HEK293T (cell line): ENCODE measurements at regions not wholly inside any gene's neighbourhood (a gene's known extent, or its start where the extent isn't known, plus 50 kb on each side); places are given as distances from the start of the nearest gene placed in this dataset.

Source experiments
- ARNT ChIP-seq: fragments of 450-650 bp; IDR thresholded peaks from 2 replicates; pipeline ENCODE4 v1.6.1; 2017; ENCODE audit warnings: mild to moderate bottlenecking
- BHLHE40 ChIP-seq: fragments of 450-650 bp; IDR thresholded peaks from 2 replicates; pipeline ENCODE4 v1.6.1; 2016; ENCODE audit warnings: mild to moderate bottlenecking, moderate library complexity, borderline replicate concordance
- ELF4 ChIP-seq: fragments of 450-650 bp; IDR thresholded peaks from 2 replicates; pipeline ENCODE4 v1.6.1; 2017; ENCODE audit warnings: antibody characterized with exemption
- FOXA1 ChIP-seq: fragments of 450-650 bp; IDR thresholded peaks from 2 replicates; pipeline ENCODE4 v1.6.1; 2016; ENCODE audit warnings: mild to moderate bottlenecking
- FOXK2 ChIP-seq: fragments of 450-650 bp; IDR thresholded peaks from 2 replicates; pipeline ENCODE4 v1.6.1; 2016; ENCODE audit warnings: mild to moderate bottlenecking
- FOXM1 ChIP-seq: fragments of 450-650 bp; IDR thresholded peaks from 2 replicates; pipeline ENCODE4 v1.6.1; 2017; ENCODE audit warnings: mild to moderate bottlenecking, borderline replicate concordance
- HDGF ChIP-seq: fragments of 450-650 bp; IDR thresholded peaks from 2 replicates; pipeline ENCODE4 v1.6.1; 2017; ENCODE audit warnings: antibody characterized with exemption, borderline replicate concordance
- LEF1 ChIP-seq: fragments of 450-650 bp; IDR thresholded peaks from 2 replicates; pipeline ENCODE4 v1.6.1; 2017; ENCODE audit warnings: mild to moderate bottlenecking, borderline replicate concordance
- NFRKB ChIP-seq: fragments of 450-650 bp; IDR thresholded peaks from 2 replicates; pipeline ENCODE4 v1.6.1; 2016; ENCODE audit warnings: mild to moderate bottlenecking, moderate library complexity
- SP1 ChIP-seq: fragments of 450-650 bp; IDR thresholded peaks from 2 replicates; pipeline ENCODE4 v1.6.1; 2017
- SUZ12 ChIP-seq: fragments of 450-650 bp; IDR thresholded peaks from 2 replicates; pipeline ENCODE4 v1.6.1; 2016; ENCODE audit warnings: mild to moderate bottlenecking
- TARDBP ChIP-seq: fragments of 450-650 bp; IDR thresholded peaks from 2 replicates; pipeline ENCODE4 v1.6.1; 2016
- ZNF384 ChIP-seq: fragments of 450-650 bp; IDR thresholded peaks from 2 replicates; pipeline ENCODE4 v1.6.1; 2016
- TF ChIP-seq, protein P1 (sequence below): fragments of 450-650 bp; IDR thresholded peaks from 2 replicates; pipeline ENCODE4 v1.6.1; 2016

DNA sequence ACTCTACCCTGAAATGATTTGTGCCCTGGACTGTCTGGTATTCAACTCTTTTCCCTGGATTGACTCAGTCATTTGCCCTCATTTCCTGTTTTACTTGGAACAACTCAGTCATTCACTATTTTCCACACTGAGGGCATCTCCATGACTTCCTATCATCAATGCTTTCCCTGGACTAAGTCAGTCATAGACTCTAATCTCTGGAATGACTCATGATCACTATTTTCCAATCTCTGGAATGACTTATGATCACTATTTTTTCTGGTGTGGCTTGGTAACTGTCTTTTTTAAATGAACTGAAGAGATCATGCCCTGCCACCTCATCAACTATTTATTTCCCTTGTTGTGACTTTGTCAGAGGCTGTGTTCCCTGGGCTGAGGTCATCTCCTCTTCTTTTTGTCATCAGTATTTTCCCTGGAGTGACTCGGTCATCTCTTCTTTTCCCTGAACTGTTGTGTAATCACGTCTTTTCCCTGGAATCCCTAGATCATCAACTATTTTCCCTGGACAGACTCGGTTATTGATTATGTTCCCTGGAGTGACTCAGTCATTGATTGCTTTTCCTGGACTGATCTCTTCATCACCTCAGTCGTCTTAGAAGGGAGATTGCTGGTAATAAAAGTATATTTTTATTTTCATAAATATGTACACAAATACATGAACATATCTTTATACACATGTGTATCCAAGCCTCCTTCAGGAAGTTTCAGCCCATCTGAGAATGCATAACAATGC is 327.1 kb upstream of the VCX start:
- no peak for TF ChIP-seq ARNT
- no peak for TF ChIP-seq SUZ12
- TF ChIP-seq LEF1: no peak
- no peak for TF ChIP-seq SP1
- TF ChIP-seq FOXK2: no peak
- TF ChIP-seq, protein P1, sequence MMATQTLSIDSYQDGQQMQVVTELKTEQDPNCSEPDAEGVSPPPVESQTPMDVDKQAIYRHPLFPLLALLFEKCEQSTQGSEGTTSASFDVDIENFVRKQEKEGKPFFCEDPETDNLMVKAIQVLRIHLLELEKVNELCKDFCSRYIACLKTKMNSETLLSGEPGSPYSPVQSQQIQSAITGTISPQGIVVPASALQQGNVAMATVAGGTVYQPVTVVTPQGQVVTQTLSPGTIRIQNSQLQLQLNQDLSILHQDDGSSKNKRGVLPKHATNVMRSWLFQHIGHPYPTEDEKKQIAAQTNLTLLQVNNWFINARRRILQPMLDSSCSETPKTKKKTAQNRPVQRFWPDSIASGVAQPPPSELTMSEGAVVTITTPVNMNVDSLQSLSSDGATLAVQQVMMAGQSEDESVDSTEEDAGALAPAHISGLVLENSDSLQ: no peak
- TF ChIP-seq TARDBP: no peak
- no peak for TF ChIP-seq FOXA1
- TF ChIP-seq NFRKB: no peak
- TF ChIP-seq FOXM1: no peak
- TF ChIP-seq BHLHE40: no peak
- no peak for TF ChIP-seq ZNF384
- TF ChIP-seq ELF4: no peak
- TF ChIP-seq HDGF: no peak
